SH-SY5Y (cell line): ENCODE measurements at regions not wholly inside any gene's neighbourhood (a gene's known extent, or its start where the extent isn't known, plus 50 kb on each side); places are given as distances from the start of the nearest gene placed in this dataset.
A peak's percentile ranks its signal among the peaks of the same experiment; 100 is the strongest.

Experiments
- GATA2 ChIP-seq: IDR thresholded peaks from 2 replicates; pipeline ENCODE4 v1.6.1; 2011; ENCODE audit warnings: mild to moderate bottlenecking, low read depth, low read length
- GATA3 ChIP-seq: IDR thresholded peaks from 2 replicates; pipeline ENCODE4 v1.6.1; 2011; ENCODE audit warnings: low read depth, mild to moderate bottlenecking, low read length, moderate library complexity

- TF ChIP-seq GATA2 (no peak), GATA3 (no peak)
These were observed 175.9 kb upstream of the SGK1 start for GRCh38 chr6:134493789-134494188.

- TF ChIP-seq GATA2 (no peak), GATA3 (no peak)
These were observed 173.6 kb upstream of the SGK1 start for GRCh38 chr6:134491477-134491876.

DNA sequence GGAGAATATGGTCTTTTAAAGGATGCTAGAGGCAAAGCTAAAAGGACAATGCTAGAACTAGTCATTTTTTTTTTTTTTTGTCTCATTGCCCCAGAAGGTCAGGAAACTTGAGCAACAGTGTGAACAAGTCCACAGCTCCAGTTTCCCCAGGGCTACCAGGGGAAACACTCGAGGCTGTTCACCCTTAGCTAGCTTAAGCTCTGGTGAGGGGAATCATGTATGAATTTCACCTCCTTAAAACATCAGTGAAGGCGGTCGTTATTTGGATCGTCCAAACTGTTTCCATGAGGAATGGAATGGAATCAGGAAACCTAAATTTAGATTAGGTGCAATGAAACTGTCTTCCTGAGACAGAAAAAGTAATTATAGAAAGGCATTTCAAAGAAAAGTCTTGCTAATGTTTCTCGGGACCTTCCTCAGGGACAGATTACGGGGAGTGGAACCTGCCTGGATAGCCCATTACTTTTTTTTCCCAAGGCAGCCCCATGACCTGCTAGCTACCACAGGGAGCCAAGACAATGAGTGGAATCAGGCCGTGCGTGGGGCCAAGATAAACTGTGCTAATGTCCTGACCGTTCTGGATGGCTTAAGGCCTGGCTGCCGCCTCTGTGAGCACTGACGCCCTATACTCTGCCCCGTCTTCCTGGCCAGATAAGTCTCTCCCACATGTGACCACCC lies 164.8 kb upstream of the SGK1 start:
- TF ChIP-seq GATA2 = no peak
- no peak for TF ChIP-seq GATA3

DNA sequence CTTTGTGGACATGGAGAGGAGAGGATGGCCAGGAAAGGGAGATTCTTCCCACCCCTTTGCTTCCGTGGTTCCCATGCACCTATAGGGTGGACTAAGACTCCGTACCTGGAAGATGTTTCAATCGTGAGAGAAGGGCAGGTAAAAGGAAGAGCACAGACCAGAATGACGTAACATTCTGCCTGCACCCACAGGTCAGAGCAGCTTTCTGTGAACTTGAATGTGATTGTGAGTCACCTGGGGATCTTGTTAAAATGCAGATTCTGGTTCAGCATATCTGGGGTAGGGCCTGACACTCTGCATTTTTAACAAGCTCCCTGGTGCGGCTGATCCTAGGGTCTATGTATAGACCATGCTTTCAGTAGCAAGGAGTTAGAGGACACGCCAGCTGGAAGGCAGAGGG lies 164.1 kb upstream of the SGK1 start:
- TF ChIP-seq GATA2 = no peak
- TF ChIP-seq GATA3 = no peak

DNA sequence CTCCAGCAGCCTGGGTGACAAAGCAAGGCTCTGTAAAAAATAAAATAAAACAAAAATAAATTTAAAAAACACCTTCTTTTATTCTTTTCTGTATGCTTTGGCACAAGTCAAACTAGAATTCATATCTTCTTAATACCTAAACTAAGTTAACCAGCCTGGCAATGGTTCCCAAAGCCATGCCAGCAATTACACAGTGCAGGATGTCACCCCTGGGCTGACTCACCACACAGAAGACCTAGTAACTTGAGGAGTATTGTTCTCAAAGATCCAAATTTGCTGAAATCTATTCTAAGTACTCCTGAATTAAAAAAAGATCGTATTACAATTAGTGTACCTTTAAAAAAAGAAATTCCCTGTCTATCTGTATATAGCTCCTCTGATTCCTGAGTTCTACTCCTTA lies 162.7 kb upstream of the SGK1 start:
- TF ChIP-seq GATA2 (no peak), GATA3 (no peak)

GRCh38 chr6:134478764-134479399 lies 161.0 kb upstream of the SGK1 start:
- TF ChIP-seq GATA2 (no peak), GATA3 (no peak)

GRCh38 chr6:134477991-134478635 lies 160.2 kb upstream of the SGK1 start:
- no peak for TF ChIP-seq GATA3
- TF ChIP-seq GATA2 = no peak

- TF ChIP-seq GATA3 = no peak
- no peak for TF ChIP-seq GATA2
These were observed 157.0 kb upstream of the SGK1 start for GRCh38 chr6:134474955-134475354.

DNA sequence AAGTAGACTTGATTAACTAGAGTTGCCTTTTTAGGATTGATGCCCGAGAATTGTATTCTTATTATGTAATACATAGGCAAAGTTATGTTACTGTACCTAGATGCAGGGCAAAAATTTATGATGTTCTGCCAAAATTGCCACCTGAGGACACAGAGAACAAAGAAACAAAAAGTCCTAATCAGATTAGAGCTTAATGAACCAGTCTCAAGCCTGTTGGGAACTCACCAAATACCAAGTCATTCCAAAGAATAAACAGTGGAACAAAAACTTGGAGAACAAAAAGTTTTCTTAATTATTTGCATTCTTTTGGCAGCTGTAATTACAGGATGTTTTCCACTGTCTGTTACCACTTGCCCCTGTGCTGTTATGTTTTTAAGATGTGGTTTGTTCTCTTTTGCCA lies 154.7 kb upstream of the SGK1 start:
- TF ChIP-seq GATA3 (no peak), GATA2 (no peak)

DNA sequence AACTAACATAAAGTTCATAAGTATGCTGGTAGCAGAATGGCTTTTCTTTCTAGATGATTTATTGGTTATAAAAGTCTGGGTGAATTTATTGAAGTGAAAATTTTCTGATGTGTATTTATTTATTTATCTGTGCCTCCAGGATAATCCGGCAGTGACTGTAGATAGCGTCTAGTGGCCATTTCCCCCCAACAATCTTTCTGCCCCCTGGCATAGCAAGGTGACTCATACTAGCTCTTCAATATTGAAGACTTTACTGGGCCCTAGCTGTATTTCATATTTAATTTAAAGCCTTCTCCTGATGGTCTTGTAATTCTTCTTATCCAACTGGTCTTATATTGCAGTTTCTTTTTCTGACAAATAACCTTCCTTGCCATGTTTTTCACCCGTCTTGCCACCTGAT lies 154.1 kb upstream of the SGK1 start:
- no peak for TF ChIP-seq GATA3
- no peak for TF ChIP-seq GATA2

DNA sequence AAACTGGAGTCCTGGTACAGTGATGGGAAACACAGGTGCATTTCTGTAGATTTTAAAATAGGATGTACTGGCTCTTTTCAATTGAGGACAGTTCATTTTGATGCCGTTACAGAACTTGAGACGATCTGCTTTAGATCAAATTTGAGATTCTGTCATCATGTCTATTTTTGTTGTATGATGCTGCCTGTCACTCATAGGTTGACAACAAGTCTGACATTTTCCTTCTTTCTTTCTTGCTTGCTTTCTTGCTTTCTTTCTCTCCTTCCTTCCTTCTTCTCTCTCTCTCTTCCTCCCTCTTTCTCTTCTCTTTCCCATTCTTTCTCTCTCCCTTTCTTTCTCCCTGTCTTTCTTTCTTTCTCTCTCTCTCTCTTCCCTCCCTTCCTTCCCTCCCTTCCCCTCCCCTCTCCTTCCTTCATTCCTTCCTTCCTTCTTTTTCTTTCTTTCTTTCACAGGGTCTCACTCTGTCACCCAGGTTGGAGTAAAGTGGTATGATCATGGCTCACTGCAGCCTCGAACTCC lies 152.6 kb upstream of the SGK1 start:
- TF ChIP-seq GATA2 (no peak), GATA3 (no peak)

- no peak for TF ChIP-seq GATA3
- TF ChIP-seq GATA2 = no peak
These were observed 152.0 kb upstream of the SGK1 start for GRCh38 chr6:134469702-134470456.

DNA sequence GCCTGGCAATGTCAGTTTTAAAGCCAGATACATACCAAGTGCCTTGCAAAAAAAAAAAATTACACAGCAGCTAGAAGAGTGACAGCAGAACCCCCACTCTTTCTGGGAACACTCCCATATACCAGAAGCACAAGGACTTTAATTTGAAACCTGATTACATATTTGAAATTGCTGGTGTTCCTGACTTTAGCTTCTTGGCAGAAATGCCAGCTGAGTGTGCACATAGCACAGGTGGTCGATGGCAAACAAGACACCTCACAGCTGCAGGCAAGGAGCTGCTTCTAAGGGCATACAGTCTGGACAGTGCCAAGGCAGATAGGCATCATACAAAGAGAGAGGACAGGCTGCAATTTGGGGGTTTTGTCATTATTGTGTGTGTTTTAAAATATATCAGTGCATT lies 150.7 kb upstream of the SGK1 start:
- TF ChIP-seq GATA2 = 0 out of 2 replicates have a peak, but pooled peaks have one; percentile 20
- TF ChIP-seq GATA3 = no peak

DNA sequence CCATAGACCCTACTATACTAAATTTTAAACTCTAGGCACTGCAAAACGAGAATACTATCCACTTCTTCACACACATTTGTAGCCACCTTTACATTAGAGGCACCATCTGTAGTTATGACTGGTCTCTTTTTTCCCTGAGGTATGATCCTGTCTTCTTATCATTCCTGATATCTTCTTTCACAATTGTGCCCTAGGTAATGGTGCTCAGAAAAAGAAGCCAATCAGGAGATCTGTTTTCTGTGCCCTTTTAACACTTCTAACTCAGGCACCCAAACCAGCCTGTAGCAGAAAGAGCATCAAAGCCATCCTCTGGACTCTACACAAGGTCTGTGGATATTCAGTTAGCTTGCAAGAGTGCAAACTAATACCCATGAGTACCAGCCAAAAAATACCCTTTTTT lies 149.7 kb upstream of the SGK1 start:
- TF ChIP-seq GATA2 = no peak
- no peak for TF ChIP-seq GATA3
